Superior temporal gyrus (tissue), 1 donor: ENCODE measurements at regions not wholly inside any gene's neighbourhood (a gene's known extent, or its start where the extent isn't known, plus 50 kb on each side); places are given as distances from the start of the nearest gene placed in this dataset.
"Not testable (repeated sequence)": the region's sequence is repeated elsewhere in the genome, so short reads cannot be mapped to it uniquely, and the experiment has no call there.

Experiments
- DNase-seq: peaks from one replicate; pipeline ENCODE4 v3.0.0-alpha.2; 2016; ENCODE audit errors: extremely low spot score

DNA sequence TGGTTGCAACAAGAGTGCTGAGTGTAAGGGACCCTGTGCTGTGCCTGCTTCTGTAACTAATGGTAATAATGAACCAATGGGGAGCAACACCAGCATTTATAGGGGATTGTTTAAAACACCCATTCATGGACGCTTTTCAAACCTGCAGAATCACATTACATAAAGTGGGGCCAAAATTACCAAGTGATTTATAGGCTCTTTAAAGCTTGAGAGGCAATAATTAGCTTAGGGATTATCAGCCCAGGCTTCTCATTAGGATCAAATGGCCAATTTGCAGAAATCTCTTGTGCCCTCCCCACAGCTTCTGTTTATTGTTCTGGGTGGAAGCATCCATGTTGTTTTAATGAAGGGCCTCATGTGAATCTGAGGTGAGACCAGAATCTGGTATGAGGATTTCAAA, 125.5 kb downstream of the ZNF486 start:
- not testable (repeated sequence) for DNase-seq

DNA sequence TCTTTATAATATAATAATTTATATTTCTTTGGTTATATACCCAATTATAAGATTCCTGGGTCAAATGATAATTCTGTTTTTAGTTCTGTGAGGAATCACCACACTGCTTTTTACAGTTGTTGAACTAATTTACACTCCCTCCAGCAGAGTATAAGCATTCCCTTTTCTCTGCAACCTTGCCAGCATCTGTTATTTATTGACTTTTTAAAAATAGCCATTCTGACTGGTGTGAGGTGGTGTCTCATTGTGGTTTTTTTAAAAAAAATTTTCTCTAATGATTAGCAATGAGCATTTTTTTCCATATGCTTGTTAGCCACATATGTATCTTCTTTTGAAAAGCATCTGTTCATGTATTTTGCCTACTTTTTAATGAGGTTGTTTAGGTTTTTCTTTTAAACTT, 122.2 kb downstream of the ZNF486 start:
- no peak for DNase-seq

DNA sequence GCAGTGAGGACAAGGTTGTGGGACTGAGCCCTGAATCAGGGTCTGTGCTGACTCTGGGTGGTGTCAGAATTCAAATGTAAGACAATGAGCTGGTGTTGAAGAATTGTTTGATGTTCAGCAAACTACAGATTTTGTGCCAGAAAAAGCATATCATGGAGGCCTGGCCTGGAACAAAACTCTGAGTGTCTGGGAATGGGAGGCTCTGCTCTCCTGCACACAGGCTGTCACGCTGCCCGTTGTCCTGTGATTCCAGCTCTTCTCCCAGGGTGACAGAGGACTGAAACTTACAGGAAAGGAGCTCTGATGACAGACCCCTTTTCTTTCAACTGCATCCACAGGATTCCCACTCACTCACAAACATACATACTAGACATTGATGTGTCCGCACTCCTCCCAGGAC, 120.1 kb downstream of the ZNF486 start:
- peak; percentile 73 for DNase-seq

DNA sequence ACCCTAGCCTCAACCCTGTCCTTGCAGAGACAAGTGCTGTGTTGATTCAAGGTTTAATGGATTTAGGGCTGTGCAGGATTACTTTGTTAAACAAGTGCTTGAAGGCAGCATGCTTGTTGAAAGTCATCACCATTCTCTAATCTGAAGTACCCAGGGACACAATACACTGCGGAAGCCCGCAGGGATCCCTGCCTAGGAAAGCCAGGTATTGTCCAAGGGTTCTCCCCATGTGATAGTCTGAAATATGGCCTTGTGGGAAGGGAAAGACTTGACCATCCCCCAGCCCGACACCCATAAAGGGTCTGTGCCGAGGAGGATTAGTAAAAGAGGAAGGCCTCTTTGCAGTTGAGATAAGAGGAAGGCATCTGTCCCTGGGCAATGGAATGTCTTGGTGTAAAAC, 118.9 kb downstream of the ZNF486 start:
- not testable (repeated sequence) for DNase-seq

DNA sequence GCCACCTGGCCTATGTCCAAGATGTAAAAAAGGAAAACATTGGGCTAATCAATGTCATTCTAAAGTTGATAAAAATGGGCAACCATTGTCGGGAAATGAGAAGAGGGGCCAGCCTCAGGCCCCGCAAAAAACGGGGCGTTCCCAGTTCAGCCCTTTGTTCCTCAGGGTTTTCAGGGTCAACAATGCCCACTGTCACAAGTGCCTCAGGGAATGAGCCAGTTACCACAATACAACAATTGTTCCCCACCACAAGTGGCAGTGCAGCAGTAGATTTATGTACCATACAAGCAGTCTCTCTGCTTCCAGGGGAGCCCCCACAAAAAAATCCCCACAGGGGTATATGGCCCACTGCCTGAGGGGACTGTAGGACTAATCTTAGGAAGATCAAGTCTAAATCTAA, 112.5 kb downstream of the ZNF486 start:
- DNase-seq, result peak; percentile 88

DNA sequence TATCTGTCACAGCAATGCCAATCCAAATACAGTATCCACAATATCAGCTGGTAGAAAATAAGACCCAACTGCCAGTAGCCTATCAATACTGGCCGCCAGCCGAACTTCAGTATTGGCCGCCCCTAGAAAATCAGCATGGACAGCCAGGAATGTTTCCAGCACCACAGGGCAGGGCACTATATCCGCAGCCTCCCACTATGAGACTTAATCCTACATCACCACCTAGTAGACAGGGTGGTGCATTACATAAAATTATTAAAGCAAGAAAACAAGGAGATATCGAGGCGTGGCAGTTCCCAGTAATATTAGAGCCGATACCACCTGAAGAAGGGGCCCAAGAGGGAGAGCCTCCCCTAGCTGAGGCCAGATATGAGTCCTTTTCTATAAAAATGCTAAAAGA, 111.3 kb downstream of the ZNF486 start:
- DNase-seq, result no peak

DNA sequence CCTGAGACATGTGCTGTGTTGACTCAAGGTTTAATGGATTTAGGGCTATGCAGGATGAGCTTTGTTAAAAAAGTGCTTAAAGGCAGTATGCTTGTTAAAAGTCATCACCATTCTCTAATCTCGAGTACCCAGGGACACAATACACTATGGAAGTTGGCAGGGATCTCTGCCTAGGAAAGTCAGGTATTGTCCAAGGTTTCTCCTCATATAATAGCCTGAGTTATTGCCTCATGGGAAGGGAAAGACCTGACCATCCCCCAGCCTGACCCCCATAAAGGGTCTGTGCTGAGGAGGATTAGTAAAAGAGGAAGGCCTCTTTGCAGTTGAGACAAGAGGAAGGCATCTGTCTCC, 109.7 kb downstream of the ZNF486 start:
- not testable (repeated sequence) for DNase-seq

DNA sequence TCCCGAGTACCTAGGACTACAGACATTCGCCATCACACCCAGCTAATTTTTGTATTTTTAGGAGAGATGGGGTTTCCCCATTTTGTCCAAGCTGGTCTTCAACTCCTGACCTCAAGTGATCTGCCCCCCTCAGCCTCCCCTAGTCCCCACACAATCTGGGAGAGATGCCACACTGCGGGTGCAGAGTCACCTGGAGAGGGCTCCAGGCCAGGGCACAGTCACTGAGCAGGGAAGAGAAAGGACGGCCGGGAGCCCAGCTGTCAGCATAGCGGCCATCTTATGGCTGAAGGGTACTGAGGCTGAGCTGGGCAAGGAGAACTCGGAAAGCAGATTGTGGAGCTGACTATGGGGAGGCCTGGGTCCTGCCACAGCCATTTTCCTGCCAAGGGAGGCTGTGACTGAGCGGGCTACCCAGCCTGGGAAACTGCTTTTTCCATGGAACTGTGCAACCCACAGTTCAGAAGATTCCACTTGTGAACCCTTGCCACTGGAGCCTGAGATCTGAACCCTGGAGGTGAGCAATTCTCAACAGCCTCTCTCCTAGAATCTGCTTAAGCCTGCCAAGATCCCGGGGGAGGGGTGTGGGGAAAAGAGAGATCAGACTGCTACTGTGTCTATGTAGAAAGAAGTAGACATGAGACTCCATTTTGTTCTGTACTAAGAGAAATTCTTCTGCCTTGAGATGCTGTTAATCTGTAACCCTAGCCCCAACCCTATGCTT, 109.2 kb downstream of the ZNF486 start:
- DNase-seq, result no peak

DNA sequence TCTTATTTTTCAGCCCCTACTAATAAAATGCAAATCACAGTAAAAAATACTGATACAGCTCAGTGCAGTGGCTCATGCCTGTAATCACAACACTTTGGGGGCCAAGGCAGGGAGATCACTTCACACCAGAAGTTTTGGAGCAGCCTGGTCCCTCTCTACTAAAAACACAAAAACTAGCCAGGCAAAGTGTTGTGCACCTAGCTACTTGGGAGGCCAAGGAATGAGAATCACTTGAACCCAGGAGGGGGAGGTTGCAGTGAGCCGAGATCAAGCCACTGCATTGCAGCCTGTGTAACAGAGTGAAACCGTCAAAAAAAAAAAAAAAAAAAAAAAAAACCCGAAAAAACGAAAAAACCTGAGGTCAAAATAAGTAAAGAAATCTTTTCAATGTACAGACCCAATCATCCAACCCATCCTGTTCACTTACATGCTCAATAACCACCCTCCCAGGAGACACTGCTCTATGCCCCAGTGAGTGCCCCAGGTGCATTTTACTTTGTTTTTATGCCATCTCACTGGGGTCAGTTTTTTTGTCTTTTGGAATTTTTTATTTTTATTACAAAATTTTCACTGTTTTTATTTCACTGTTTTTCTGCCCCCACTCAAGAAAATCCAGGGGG, 107.0 kb downstream of the ZNF486 start:
- no peak for DNase-seq

DNA sequence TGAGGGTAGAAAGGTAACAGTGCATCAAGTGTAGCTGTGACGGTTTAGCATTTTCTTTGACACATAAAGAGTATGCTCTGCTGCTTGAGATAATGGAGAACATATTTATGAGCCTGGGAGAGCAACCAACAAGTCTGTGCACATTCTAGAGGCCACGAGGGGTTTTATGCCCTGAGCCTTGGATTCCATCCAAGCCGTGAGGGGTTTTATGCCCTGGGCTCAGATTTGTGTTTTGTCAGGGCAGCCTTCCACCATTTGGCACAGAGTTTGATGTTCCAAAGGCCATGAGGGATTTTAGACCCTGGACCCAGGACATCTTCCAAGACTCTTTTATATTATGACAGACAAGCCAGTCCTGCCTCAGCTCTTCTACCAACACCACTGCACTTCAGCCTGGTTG, 106.4 kb downstream of the ZNF486 start:
- DNase-seq, result no peak

DNA sequence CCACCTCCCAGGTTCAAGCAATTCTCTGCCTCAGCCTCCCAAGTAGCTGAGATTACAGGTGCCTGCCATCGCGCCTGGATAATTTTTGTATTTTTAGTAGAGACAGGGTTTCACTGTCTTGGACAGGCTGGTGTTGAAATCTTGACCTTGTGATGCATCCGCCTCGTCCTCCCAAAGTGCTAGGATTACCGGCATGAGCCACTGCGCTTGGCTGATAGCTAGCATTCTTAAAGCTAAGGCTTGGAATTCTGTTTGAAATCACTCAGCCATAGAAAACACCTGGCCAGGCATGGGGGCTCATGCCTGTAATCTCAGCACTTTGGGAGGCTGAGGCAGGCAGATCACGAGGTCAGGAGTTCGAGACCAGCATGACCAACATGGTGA, 105.6 kb downstream of the ZNF486 start:
- not testable (repeated sequence) for DNase-seq

DNA sequence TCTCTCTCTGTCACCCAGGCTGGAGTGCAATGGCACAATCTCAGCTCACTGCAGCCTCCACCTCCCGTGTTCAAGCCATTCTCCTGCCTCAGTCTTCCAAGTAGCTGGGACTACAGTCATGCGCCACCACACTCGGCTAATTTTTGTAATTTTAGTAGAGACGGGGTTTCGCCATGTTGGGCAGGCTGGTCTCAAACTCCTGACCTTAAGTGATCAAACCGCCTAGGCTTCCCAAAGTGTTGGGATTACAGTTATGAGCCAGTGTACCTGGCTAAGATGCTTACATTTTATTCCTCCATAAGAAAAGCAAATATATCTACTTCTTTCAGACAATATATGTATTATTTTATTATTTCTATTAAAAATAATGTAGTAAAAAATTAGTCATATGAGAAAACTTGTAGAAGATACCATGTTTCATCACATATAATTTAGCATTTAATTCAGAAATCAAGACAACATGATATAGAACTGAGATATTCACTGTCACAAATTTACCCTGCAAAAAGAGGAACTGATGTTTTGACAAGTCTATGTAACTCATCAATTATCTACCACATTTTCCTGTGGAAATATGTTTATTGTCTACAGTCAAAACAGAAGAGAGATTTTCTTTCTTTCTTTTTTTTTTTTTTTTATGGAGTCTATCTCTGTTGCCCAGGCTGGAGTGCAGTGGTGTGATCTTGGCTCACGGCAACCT, 105.1 kb downstream of the ZNF486 start:
- DNase-seq, result not testable (repeated sequence)

DNA sequence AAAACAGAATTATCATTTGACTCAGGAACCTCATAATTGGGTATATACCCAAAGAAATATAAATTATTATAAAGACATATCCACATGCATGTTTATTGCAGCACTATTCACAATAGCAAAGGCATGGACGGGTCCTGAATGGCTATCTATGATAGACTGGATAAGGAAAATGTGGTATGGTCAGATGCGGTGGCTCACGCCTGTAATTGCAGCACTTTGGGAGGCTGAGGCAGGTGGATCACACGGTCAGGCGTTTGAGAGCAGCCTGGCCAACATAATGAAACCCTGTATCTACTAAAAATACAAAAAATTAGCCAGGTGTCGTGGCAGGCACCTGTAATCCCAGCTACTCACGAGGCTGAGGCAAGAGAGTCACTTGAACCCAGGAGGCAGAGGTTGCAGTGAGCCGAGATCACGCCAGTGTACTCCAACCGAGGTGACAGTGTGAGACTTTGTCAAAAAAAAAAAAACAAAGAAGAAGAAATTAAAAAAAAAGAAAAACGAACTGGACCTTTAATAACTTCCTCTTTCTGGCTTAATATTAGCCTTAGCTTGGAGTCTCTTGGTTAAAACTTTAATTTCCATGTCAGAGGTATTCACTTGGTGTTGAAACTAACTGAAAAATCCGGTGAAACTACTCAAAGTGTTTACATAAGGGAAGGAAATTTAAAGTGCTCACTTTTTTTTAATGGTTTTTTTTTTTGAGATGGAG, 104.4 kb downstream of the ZNF486 start:
- DNase-seq, result no peak

DNA sequence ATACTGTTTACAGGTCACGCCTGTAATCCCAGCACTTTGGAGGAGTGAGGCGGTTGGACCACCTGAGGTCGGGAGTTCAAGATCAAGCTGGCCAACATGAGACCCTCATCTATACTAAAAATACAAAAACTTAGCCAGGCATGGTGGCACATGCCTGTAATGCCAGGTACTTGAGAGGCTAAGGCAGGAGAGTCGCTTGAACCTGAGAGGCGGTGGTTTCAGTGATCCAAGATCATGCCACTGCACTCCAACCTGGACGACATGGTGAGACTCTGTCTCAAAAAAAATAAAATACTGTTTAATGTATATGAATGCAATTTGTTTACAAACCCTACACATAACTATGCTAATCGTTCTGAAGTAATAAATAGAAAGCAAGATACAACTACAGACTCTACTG, 102.4 kb downstream of the ZNF486 start:
- DNase-seq, result no peak

DNA sequence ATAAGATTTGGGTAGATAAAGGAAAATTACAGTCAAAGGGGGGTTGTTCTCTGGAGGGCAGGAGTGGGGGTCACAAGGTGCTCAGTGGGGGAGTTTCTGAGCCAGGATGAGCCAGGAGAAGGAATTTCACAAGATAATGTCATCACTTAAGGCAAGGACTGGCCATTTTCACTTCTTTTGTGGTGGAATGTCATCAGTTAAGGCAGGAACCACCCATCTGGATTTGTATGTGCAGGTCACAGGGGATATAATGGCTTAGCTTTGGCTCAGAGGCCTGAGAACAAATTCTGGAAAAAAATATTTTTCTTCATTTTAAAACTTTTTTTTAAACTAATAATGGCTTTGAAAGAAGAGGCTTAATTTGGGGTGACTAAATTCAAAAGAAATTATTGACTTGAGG, 94.5 kb downstream of the ZNF486 start:
- DNase-seq, result not testable (repeated sequence)

DNA sequence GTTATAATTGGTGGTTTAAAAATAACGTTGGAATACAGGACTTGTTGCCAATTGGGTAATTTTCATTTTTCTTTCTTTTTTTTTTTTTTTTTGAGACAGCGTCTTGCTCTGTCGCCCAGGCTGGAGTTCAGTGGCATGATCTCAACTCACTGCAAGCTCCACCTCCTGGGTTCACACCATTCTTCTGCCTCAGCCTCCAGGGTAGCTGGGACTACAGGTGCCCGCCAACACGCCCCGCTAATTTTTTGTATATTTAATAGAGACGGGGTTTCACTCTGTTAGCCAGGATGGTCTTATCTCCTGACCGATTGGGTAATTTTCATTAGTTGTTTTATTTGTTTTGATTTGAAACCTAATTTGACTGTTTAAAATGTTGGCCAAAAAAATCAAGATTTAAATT, 93.7 kb downstream of the ZNF486 start:
- DNase-seq, result not testable (repeated sequence)

DNA sequence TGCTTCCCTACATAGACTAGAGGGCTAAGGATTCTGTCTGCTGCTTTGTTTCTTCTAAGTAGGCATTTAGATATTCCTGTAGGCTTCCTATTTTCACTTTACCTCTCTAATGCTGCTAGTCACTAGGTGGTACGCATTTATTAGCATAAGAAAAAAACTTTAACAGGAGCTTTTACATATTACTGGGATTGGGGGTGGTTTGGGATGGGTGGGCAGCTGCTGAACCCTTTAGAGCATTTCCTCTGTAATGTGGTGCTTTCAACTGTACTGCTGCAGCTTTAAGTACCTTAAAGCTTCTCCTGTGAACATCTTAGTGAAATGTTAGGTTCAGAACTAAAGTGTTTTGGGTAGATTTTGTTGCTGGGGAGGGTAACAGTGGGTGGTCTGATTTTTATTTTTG, 92.6 kb downstream of the ZNF486 start:
- no peak for DNase-seq

DNA sequence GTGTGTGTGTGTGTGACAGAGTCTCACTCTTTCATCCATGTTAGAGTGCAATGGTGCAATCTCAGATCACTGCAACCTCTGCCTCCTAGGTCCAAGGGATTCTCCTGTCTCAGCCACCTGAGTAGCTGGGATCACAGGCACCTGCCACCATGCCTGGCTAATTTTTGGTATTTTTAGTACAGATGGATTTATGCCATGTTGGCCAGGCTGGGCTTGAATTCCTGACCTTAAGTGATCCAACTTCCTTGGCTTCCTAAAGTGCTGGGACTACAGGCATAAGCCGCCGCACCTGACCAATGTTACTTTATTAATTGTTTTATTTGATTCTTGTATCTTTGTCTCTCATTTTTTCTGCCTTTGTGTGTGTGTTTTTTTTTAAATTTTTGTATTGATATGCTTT, 89.6 kb downstream of the ZNF486 start:
- no peak for DNase-seq

DNA sequence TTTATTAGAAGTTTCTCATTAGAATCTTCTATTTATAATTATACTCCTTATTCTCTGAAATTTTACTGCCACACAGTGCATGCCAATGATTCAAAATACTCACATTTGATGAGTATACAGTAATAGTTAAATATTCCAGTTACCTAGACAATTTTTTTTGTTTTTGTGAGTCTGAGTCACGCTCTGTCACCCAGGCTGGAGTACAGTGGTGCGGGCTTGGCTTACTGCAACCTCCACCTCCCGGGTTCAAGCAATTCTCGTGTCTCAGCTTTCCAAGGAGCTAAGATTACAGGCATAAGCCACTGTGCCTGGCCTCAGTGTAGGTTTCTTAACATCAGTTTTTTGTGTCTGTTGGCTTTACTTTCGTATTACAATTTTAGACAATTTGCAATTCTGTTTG, 87.1 kb downstream of the ZNF486 start:
- no peak for DNase-seq

DNA sequence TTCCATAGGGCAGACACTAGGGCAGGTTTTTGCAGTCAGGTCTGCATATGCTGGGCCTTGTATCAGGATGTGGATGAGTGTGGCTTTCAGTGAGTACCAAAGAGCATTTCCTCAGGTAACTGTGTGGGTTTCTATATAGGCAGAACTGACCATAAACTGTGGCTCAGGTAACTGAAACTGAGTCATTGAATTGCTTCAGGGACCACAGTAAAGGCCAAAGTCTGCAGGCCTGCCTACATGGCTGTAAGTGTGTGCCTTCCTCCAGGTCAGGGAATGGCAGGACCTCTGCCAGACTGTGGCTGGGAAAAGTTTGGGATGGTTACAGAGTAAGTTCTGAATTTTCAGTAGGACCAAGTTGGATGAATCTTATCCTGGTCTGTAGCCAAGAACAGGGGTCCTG, 85.6 kb downstream of the ZNF486 start:
- DNase-seq, result no peak

DNA sequence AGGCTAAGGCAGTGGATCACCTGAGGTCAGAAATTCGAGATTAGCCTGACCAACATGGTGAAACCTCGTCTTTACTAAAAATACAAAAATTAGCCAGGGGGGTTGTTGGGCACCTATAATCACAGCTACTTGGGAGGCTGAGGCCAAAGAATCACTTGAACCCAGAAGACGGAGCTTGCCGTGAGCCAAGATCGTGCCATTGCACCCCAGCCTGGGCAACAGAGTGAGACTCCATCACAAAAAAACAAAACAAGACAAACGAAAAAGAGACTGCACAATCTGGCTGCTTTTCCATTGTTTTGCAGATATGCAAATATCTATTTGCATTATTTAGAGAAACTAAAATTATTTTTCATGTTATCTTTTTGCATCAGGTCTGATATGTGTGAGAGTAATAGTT, 83.6 kb downstream of the ZNF486 start:
- DNase-seq, result no peak

DNA sequence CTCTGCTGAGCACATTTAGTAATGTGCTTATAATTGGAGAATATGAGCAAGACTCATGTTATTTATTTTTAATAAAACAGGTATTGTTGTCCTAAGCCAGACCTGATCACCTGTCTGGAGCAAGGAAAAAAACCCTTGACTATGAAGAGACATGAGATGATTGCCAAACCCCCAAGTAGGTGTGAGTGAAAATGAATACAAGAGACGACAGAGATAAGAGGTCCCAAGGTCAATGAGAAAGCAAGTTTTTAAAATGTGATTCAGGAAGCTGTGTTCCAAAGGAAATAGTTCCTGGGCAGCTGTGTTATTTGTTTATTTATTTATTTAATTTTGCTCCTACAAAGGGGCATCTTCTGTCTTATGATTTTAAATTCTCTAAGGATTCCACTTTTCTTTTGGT, 83.1 kb downstream of the ZNF486 start:
- DNase-seq, result no peak
